ENCODE measurements at regions not wholly inside any gene's neighbourhood (a gene's known extent, or its start where the extent isn't known, plus 50 kb on each side); places are given as distances from the start of the nearest gene placed in this dataset.

DNA sequence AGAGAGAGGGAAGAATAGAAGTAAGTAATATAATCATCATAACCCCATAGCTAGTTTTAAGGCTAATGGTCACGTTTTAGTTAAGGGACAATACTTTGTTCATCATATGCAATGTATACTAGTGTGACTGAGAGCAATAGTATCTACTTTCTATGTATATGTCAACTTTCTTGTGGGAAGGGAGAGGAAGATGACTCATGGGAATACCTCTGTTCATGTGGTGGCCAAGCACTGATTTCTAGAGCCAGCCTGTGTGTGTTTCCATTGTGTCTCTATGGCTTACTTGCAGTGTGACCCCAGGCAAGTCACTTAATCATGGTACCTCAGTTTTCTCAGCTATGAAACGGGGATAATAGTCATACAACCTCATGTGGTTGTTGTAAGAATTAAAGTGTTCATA lies 639.6 kb downstream of the CETN3 start:
- TF ChIP-seq ZC3H10 (CRISPR knock-in tag; IDR thresholded peaks at IDR 0.05) (no peak), PPARA (CRISPR knock-in tag; IDR thresholded peaks at IDR 0.05; ENCODE audit: borderline replicate concordance) (no peak), OSR1 (CRISPR knock-in tag; IDR thresholded peaks at IDR 0.05) (no peak), ARNTL (CRISPR knock-in tag; IDR thresholded peaks at IDR 0.05; ENCODE audit: borderline replicate concordance, low read depth) (no peak), CSDC2 (CRISPR knock-in tag; IDR thresholded peaks at IDR 0.05) (no peak), ZNF70 (CRISPR knock-in tag; IDR thresholded peaks at IDR 0.05) (no peak)
- TF ChIP-seq, protein P1, sequence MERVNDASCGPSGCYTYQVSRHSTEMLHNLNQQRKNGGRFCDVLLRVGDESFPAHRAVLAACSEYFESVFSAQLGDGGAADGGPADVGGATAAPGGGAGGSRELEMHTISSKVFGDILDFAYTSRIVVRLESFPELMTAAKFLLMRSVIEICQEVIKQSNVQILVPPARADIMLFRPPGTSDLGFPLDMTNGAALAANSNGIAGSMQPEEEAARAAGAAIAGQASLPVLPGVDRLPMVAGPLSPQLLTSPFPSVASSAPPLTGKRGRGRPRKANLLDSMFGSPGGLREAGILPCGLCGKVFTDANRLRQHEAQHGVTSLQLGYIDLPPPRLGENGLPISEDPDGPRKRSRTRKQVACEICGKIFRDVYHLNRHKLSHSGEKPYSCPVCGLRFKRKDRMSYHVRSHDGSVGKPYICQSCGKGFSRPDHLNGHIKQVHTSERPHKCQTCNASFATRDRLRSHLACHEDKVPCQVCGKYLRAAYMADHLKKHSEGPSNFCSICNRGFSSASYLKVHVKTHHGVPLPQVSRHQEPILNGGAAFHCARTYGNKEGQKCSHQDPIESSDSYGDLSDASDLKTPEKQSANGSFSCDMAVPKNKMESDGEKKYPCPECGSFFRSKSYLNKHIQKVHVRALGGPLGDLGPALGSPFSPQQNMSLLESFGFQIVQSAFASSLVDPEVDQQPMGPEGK (CRISPR knock-in tag; IDR thresholded peaks at IDR 0.05; ENCODE audit: borderline replicate concordance), result no peak
- TF ChIP-seq, protein P2, sequence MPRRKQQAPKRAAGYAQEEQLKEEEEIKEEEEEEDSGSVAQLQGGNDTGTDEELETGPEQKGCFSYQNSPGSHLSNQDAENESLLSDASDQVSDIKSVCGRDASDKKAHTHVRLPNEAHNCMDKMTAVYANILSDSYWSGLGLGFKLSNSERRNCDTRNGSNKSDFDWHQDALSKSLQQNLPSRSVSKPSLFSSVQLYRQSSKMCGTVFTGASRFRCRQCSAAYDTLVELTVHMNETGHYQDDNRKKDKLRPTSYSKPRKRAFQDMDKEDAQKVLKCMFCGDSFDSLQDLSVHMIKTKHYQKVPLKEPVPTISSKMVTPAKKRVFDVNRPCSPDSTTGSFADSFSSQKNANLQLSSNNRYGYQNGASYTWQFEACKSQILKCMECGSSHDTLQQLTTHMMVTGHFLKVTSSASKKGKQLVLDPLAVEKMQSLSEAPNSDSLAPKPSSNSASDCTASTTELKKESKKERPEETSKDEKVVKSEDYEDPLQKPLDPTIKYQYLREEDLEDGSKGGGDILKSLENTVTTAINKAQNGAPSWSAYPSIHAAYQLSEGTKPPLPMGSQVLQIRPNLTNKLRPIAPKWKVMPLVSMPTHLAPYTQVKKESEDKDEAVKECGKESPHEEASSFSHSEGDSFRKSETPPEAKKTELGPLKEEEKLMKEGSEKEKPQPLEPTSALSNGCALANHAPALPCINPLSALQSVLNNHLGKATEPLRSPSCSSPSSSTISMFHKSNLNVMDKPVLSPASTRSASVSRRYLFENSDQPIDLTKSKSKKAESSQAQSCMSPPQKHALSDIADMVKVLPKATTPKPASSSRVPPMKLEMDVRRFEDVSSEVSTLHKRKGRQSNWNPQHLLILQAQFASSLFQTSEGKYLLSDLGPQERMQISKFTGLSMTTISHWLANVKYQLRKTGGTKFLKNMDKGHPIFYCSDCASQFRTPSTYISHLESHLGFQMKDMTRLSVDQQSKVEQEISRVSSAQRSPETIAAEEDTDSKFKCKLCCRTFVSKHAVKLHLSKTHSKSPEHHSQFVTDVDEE (CRISPR knock-in tag; IDR thresholded peaks at IDR 0.05), result no peak
- TF ChIP-seq, protein P3, sequence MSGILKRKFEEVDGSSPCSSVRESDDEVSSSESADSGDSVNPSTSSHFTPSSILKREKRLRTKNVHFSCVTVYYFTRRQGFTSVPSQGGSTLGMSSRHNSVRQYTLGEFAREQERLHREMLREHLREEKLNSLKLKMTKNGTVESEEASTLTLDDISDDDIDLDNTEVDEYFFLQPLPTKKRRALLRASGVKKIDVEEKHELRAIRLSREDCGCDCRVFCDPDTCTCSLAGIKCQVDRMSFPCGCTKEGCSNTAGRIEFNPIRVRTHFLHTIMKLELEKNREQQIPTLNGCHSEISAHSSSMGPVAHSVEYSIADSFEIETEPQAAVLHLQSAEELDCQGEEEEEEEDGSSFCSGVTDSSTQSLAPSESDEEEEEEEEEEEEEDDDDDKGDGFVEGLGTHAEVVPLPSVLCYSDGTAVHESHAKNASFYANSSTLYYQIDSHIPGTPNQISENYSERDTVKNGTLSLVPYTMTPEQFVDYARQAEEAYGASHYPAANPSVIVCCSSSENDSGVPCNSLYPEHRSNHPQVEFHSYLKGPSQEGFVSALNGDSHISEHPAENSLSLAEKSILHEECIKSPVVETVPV (CRISPR knock-in tag; IDR thresholded peaks at IDR 0.05), result no peak
